Esophagus mucosa (tissue), 1 donor: ENCODE measurements at regions not wholly inside any gene's neighbourhood (a gene's known extent, or its start where the extent isn't known, plus 50 kb on each side); places are given as distances from the start of the nearest gene placed in this dataset.
A peak's percentile ranks its signal among the peaks of the same experiment; 100 is the strongest.
"Not testable (repeated sequence)": the region's sequence is repeated elsewhere in the genome, so short reads cannot be mapped to it uniquely, and the experiment has no call there.

Source experiments
- ATAC-seq: fragments of 200-7000 bp; cut with Tn5 transposase; one replicate; pipeline ENCODE4 v1.9.1; 2020
- donor health status: DM: yes; HTN: yes; CAD: no.

DNA sequence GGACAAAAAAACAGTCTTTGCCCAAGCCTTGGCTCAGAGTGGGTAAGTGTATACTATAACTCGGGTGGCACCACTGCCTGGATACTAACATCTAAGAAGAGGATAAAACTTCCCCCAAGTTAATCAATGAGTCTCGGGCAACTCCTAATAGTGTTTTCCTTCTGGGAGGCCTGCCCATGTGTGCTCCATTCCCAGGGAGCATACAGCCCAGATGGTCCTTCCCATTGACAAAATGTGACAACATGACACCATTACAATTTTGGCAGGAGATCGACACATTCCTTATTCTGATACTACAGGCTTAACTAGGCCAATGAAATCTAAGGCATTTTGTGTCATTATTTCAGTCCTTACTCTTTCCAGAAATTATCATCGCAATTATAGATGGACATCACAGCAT is 52.7 kb upstream of the CRIM1 start:
- no peak for ATAC-seq

GRCh38 chr2:36301843-36302242 is 53.7 kb upstream of the CRIM1 start:
- ATAC-seq = no peak

DNA sequence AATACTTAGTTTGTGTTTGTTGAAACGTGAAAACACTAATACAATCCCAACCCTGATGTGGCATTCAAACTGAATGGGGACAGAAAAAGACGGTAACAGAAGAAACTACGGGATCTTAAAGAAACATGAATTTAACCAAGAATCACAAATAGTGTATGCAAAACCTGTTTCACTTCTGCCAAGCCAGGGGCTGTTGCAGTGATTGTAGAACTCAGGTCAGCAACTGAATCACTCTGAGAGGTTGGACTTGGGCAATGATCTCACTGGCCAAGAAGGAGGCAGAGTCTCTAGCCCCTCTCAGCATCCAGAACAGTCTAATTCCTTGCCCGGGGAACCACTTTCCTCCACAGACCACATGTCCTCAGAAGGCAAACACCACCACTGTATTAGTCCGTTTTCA is 54.9 kb upstream of the CRIM1 start:
- no peak for ATAC-seq

- no peak for ATAC-seq
Observed at GRCh38 chr2:36296798-36297197, 58.8 kb upstream of the CRIM1 start.

DNA sequence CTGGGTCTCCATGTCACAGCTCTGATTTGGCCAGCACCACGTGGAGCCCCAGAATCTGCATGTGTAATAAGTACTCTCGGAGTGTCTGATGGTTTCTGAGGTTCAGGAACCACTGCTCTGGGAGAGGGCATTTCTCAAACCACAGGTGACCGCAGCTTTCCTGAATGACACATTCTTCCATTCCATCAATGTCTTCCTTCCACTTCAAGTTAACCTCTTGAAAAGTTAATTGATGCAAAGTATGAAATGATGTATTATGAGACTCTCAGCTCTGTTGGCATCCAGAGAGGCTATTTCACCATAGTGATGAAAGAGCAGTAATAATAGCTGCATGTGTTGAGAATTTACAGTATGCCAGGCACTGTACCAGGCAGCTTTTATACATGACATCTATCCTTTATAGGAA is 61.3 kb upstream of the CRIM1 start:
- no peak for ATAC-seq

GRCh38 chr2:36290306-36290856 is 65.2 kb upstream of the CRIM1 start:
- ATAC-seq = no peak

DNA sequence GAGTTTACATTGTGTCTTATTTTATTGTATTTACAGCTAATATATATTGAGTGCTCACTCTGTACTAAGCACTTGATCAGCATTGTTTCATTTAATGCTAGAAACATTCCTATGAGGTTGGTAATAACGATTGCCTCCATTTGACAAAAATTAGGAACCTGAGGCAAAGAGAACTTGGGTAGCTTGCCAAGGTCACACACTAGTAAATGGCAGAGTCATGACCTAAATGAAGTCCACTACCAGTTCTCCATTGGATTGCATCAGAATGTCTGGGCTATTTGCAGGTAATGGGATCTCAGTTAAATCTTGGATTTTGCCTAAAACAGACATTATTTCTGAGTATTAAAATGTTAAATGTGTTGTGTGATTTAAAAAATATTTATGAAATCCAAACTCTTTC is 65.8 kb upstream of the CRIM1 start:
- no peak for ATAC-seq

- no peak for ATAC-seq
Observed at GRCh38 chr2:36287363-36288275, 68.0 kb upstream of the CRIM1 start.

- not testable (repeated sequence) for ATAC-seq
Observed at GRCh38 chr2:36279506-36279905, 76.1 kb upstream of the CRIM1 start.

- ATAC-seq = peak; percentile 50
Observed at GRCh38 chr2:36277881-36278523, 77.6 kb upstream of the CRIM1 start.

DNA sequence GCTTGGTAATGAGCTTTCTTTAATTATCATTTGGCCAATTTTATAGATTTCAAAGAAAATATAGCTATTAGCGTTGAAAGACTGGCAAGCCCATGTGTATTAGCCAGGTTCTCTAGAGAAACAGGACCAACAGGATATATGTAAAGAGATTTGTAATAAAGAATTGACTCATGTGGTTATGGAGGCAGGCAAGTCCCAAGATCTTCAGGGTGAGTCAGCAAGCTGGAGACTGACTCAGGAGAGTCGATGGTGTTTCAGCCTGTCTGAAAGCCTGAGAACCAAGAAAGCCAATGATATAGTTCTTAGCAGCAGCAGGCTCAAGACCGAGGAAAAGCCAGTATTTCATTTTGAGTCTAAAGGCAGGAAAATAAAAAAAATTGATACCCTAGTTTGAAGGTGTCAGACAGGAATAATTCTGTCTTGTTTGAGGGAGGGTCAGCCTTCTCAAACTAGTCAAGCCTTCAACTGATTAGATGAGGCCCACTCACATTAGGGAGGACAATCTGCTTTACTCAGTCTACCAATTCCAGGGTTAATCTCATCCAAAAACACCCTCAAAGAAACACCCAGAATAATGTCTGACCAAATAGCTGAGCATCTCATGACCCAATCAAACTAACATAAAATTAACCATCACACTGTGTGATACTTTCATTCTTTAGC is 78.3 kb upstream of the CRIM1 start:
- ATAC-seq = peak; percentile 100

DNA sequence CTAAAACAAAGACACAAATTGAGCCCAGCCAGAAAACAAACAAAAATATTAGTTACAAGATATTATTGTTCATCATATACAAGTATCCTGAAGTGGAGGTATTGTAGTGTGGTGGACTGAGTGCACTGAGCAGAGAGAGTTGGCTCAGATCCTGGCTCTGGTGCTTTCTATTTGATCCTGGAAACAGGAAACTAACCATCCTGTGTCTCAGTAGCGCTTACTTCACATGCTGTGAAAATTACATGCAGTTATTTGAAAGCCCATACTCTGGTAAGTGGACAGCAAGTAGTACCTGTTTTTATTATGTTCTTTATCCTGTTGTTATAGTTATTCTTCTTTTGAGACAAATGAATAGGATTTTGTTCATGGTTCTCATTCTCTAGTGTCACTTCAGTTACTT is 84.3 kb upstream of the CRIM1 start:
- ATAC-seq = no peak

DNA sequence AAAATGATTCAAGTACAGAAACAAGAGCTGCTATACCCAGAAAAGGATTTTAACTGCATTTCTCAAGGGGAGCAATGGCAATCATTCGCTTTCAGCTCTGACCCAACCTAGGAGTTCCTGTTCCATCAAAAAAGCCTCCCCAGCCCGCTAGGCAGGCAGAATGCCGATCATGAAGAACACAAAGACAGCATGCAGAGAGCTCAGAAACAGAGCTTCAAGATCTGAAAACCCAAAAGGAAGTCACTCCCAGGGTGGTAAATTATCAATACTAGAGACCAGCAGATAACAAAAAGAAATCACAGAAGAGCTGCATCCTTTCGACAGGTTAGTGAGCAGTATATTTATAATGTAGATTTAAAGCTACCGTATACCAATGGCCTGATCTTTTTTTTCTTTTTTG is 84.8 kb upstream of the CRIM1 start:
- ATAC-seq = no peak

GRCh38 chr2:36267194-36267593 is 88.4 kb upstream of the CRIM1 start:
- ATAC-seq = no peak

GRCh38 chr2:36266536-36267121 is 88.9 kb upstream of the CRIM1 start:
- ATAC-seq = peak; percentile 82

- no peak for ATAC-seq
Observed at GRCh38 chr2:36262581-36262980, 93.0 kb upstream of the CRIM1 start.

- ATAC-seq = no peak
Observed at GRCh38 chr2:36255863-36256262, 99.7 kb upstream of the CRIM1 start.

DNA sequence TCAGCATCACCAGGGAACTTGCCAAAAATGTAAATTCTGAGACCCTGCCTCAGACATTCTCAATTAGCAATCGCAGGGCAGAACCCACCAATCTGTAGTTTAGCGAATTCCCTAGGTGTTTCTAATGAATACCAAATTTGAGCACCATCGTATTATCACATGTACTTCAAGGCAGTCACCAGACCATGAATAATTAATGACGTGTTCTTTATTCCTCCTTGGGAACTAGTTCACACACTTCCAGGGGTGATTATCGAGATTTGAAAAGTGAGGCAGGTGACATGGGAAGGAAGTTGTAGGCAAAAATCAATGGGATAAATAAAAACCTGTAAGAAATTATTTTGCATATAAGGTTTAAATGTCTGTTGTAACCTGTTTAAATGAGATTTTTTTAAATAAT is 102.5 kb upstream of the CRIM1 start:
- no peak for ATAC-seq

DNA sequence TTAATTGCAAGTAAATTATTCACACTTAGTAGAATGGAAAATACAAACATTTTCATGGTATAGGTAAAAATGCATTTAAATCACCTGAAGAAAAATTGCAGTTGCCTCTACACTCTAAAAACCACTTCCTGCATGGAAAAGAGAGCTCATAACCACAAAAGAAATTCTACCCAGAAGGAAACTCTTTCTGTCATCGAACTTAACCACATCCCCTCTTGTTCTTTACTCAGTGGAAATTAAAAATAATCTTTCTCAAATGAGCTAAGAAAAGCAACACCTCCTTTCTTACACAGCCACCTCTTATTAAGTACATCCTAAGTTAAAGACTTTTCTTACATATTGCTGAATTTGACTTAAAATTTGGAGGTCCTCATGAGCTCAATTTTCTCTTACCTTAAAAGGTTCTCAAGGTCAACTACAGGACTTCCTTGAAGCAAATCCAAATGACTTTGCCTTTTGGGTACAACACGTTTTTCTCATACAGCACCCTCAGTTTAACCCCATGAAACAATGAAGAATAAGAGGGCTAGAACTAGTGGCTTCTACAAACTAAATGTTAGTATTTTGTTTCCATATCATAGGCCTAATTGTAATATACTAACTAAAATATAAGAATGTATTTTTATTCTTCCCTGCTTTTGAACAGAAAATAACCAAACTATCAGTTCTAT is 109.1 kb upstream of the CRIM1 start:
- ATAC-seq = no peak

- ATAC-seq = no peak
Observed at GRCh38 chr2:36245651-36246050, 109.9 kb upstream of the CRIM1 start.

GRCh38 chr2:36238106-36238505 is 117.5 kb upstream of the CRIM1 start:
- ATAC-seq = no peak

DNA sequence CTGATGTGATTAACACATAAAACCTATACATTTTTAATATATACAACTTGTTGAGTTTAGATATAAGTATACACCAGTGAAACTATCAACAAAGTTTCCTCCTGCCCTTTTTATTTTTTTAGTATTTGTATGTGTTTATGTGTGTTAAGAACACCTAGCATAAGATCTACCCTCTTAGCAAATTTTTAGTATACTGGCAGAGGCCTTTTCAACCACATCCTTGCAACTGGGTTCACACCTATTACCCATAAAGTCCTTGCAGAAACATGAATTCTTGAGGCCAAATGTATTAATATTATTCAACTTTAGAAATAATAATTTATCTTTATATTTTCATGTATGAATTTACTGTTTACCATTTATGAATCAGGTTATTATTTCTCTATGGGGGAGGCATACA is 119.7 kb upstream of the CRIM1 start:
- no peak for ATAC-seq
